Ovary (tissue), 7 donors: ENCODE measurements at regions not wholly inside any gene's neighbourhood (a gene's known extent, or its start where the extent isn't known, plus 50 kb on each side); places are given as distances from the start of the nearest gene placed in this dataset.
"Not testable (repeated sequence)": the region's sequence is repeated elsewhere in the genome, so short reads cannot be mapped to it uniquely, and the experiment has no call there.

ENCODE experiments used
- DNase-seq, 5 donors: peaks; one replicate each; pipeline ENCODE4 v3.0.0-alpha.2; 2019 to 2020
- H3K27ac ChIP-seq, 2 donors: fragments of 200-600 bp; one replicate each; pipeline versions ENCODE4 v1.5.1 to v1.8.0; 2019 to 2022
- H3K27me3 ChIP-seq: fragments of 200-600 bp; one replicate; pipeline ENCODE4 v1.8.0; 2022
- H3K36me3 ChIP-seq: fragments of 200-600 bp; sonication (generic); one replicate; pipeline ENCODE4 v1.5.1; 2019
- H3K4me1 ChIP-seq: one replicate; pipeline ENCODE4 v1.8.1; 2013; ENCODE audit warnings: mild to moderate bottlenecking, moderate library complexity; ENCODE audit not compliant: insufficient read depth
- H3K4me3 ChIP-seq: fragments of 200-600 bp; sonication (generic); one replicate; pipeline ENCODE4 v1.5.1; 2017
- H3K9me3 ChIP-seq, 2 donors: fragments of 200-600 bp in 1 of 2; sonication (generic) in 1 of 2; one replicate each; pipeline versions ENCODE4 v1.5.1 to v1.8.1; 2013 to 2019; ENCODE audit warnings: mild to moderate bottlenecking in 1 of 2, moderate library complexity in 1 of 2
- EP300 ChIP-seq: sonication (generic); formaldehyde crosslinking; IDR thresholded peaks from one replicate; pipeline ENCODE4 v1.6.1; 2017; ENCODE audit warnings: antibody characterized with exemption
- POLR2A ChIP-seq: fragments of 450-650 bp; IDR thresholded peaks from one replicate; pipeline ENCODE4 v1.6.1; 2017; ENCODE audit warnings: antibody characterized with exemption, mild to moderate bottlenecking, moderate library complexity
- WGBS, 3 donors: extraction: QIAGEN DNeasy Blood & Tissue Kit in 1 of 3; methylation state at CpG; one replicate each; pipeline versions ENCODE4 v1.1.5 to v1.1.7; 2013 to 2017; 5-methylcytosine and 5-hydroxymethylcytosine counted together
- intact Hi-C, 4 donors: fragments of 100-400 bp; cut with DNase I; formaldehyde crosslinking; loops; one replicate each; pipeline versions ENCODE4 v1.11.0 to v1.15.1; 2022 to 2023
- TF ChIP-seq, protein P1 (sequence below), 3 donors: fragments of 450-650 bp in 2 of 3; fragments of 200-600 bp in 1 of 3; IDR thresholded peaks; one replicate each; pipeline versions ENCODE4 v1.5.1 to v1.8.0; 2016 to 2022; ENCODE audit warnings: antibody characterized with exemption in 3 of 3, mild to moderate bottlenecking in 1 of 3
- donor health status: DM: no; HTN: no; CAD: no; lungs with moderate emphysema.
- donor health status: DM: no; HTN: no; CAD: no.
- donor health status: Bipolar disorder and iron deficiency.
- donor health status: DM: no; HTN: no; CAD: no.
- donor health status: DM: yes; HTN: yes; CAD: no.

DNA sequence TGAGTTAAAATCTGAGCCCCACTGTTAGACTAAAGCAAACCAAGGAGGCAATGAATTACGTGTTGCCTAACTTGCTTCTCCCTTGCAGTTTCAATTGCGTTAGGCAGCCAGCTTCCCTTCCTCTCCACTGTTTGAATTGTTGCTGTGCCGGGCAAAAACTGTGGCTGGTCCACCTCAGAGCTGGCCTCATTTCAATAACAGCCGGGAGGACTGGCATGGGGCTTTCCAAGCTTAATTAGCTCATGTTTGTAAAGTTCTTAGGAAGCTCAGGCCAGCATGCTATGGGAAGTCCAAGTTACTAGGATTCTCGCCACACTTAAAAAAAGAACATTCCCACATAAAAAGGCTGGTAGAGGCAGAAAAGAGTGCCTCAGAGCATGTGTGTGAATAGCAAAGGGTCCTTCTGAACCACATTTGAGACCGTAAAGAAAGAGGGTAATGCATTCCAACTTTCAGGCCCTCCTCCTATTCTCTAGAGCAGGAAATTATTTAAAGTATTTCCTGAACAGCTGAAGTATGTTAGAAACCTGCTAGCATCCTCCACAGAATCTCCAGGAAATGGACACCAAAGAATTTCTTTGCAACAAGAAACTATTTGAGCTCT, 79.0 kb upstream of the SMURF2 start:
- no peak for DNase-seq
- no peak overlapping the region for H3K27ac ChIP-seq
- H3K36me3 ChIP-seq, result no peaks in the 10 kb centered on the region
- intact Hi-C loops, result no loop called here
- H3K27me3 ChIP-seq, result no peaks in the 10 kb centered on the region
- TF ChIP-seq, protein P1, sequence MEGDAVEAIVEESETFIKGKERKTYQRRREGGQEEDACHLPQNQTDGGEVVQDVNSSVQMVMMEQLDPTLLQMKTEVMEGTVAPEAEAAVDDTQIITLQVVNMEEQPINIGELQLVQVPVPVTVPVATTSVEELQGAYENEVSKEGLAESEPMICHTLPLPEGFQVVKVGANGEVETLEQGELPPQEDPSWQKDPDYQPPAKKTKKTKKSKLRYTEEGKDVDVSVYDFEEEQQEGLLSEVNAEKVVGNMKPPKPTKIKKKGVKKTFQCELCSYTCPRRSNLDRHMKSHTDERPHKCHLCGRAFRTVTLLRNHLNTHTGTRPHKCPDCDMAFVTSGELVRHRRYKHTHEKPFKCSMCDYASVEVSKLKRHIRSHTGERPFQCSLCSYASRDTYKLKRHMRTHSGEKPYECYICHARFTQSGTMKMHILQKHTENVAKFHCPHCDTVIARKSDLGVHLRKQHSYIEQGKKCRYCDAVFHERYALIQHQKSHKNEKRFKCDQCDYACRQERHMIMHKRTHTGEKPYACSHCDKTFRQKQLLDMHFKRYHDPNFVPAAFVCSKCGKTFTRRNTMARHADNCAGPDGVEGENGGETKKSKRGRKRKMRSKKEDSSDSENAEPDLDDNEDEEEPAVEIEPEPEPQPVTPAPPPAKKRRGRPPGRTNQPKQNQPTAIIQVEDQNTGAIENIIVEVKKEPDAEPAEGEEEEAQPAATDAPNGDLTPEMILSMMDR (IDR thresholded peaks at IDR 0.05), result no peak
- no peak for TF ChIP-seq EP300
- TF ChIP-seq POLR2A, result no peak
- H3K4me1 ChIP-seq, result no peaks in the 10 kb centered on the region
- H3K4me3 ChIP-seq, result no peak overlapping the region
- 22 to 38% (median 27%) methylated on average over 6 of the region's 6 CpGs for WGBS, 3 donors
- H3K9me3 ChIP-seq, result no peaks in the 10 kb centered on the region

DNA sequence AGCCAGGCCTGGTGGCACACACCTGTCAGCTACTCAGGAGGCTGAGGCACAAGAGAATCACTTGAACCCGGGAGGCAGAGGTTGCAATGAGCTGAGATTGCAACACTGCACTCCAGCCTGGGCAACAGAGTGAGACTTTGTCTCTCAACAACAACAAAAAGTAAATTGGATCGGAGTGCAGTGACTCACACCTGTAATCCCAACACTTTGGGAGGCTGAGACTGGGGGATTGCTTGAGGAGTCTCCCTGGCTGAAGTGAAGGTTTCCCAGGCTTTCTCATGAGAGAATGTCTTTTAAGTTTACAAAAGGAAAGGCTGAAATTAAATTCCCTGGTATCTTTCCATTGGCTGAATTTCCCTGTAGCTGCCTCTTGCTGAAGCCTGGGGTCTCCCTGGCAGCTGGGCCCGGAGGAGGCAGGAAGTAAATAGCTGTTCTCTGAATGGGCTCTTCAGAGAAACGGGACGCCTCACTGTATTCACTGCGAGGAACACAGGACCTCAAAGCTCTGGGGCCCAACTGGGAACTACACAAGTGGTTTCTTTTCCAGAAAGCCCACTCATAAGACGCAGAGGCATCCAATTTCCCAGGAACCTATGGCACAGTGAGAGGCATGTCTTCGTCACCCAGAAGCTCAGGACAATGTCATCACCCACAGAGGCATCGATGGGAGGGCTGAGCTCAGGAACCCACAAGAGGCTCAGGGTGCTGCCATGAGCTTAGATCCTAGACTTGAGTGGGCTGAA, 77.4 kb upstream of the SMURF2 start:
- intact Hi-C loops, result no loop called here
- H3K4me1 ChIP-seq, result no peaks in the 10 kb centered on the region

DNA sequence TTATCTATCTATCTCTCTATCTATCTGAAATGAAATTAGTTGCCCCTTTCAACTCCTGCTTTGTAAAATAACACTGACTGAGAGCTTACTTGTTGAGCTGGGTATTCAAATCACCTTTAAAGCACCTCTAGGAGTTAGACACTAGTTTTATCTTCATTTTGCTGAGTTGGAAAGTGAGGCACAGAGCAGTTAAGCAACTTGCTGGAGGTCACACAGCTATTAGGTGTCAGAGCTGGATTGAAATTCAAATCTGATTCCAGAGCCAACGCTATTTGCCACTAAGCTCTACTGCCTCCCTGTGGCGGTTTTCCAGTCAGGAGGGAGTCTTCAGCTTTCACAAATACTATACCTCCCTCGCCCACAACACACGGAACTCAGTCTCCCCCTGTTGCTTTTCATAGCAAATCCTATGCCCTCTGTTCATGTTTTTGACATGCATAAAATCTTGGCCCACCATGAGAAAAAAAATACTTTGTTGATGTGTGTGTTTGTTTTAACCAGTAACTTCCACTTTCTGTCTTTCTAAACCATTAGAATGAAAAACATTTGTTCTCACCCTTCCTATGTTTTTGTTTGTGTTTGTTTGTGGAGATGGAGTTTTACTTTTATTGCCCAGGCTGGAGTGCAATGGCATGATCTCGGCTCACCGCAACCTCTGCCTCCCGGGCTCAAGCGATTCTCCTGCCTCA, 74.8 kb upstream of the SMURF2 start:
- Histone ChIP-seq H3K36me3 (no peaks in the 10 kb centered on the region), H3K27me3 (no peaks in the 10 kb centered on the region), H3K4me1 (peaks cover 7% of the 10 kb centered on the region), H3K9me3 (no peaks in the 10 kb centered on the region), H3K4me3 (no peak overlapping the region), H3K27ac (no peak overlapping the region)
- WGBS, 3 donors, result 61 to 71% (median 64%) methylated on average over 8 of the region's 8 CpGs
- no peak for DNase-seq
- intact Hi-C loops, result no loop called here
- TF ChIP-seq POLR2A, result no peak
- TF ChIP-seq, protein P1 (IDR thresholded peaks at IDR 0.05), result peak in 1 of 3 donors; percentile 9

More for the DNA sequence above, 77.4 kb upstream of the SMURF2 start:
- Histone ChIP-seq H3K27ac (no peak overlapping the region), H3K9me3 (no peaks in the 10 kb centered on the region), H3K27me3 (no peaks in the 10 kb centered on the region), H3K36me3 (no peaks in the 10 kb centered on the region), H3K4me3 (no peak overlapping the region)
- 61 to 76% (median 64%) methylated on average over 9 of the region's 9 CpGs for WGBS, 3 donors
- no peak for DNase-seq
- TF ChIP-seq POLR2A (no peak), EP300 (no peak)
- TF ChIP-seq, protein P1 (IDR thresholded peaks at IDR 0.05), result no peak

DNA sequence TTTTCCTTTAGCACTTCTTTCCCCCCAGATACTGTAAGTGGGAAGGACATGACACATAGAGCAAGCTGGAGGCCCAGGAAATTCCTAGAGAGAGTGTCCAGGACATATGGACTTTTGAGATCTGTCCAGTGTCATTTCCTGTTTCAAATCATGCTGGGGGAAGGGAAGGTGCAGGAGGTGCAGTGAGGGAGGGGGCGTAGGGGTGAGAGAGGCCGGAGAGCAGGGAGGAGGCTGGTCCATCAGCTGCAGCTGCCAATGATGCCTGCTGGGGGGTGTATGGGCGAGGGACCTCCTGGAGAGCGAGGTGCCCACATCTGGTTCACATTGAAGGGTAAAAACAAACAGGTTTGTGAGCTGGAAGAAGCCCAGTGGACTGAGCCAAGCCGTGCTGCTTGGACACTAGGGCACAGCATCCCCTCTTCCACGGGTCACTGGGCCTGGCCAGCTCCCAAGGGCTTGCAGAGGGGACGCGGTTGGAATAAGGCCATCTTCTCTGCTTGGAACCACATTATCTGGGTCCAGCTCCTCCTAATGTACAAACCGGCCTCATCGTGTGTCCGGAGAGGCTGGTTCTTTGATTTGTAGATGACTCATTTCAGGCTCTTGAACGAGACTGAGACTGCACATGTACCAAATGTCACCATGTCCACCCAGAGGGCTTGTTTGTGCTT, 70.4 kb upstream of the SMURF2 start:
- WGBS, 3 donors, result 17 to 28% (median 18%) methylated on average over 11 to 12 of the region's 12 CpGs
- intact Hi-C loops, result no loop called here
- Histone ChIP-seq H3K4me3 (no peak overlapping the region), H3K27ac (no peak overlapping the region), H3K9me3 (no peaks in the 10 kb centered on the region), H3K27me3 (no peaks in the 10 kb centered on the region), H3K4me1 (peaks cover 7% of the 10 kb centered on the region), H3K36me3 (no peaks in the 10 kb centered on the region)
- TF ChIP-seq, protein P1 (IDR thresholded peaks at IDR 0.05), result no peak
- no peak for TF ChIP-seq POLR2A
- no peak for TF ChIP-seq EP300
- peak; percentile 36 to 66 (median 40) for DNase-seq

DNA sequence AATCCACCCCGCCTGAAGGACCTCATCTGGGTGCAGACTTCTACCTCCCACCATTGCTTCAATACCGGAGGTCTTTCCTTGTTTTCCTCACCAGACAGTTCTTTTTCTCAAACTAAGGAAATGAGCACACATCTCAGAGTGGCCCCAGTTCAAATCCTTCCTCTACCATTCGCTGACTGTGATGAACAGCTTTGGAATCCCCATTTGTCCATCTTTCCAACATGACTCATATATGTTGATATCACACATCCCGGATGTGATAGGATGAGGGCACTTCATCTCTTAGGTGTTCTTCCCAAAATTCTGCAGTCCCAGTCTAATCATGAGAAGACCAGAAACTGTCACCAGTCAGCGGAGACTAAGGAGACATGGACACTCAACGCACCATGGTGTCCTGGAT, 67.9 kb upstream of the SMURF2 start:
- H3K4me1 ChIP-seq, H3K27me3 ChIP-seq, DNase-seq, H3K9me3 ChIP-seq, H3K36me3 ChIP-seq, intact Hi-C loops, H3K27ac ChIP-seq, H3K4me3 ChIP-seq: not testable (repeated sequence)
- WGBS, 3 donors, result 85 to 93% (median 90%) methylated on average over 6 of the region's 6 CpGs
